ENCODE measurements at regions not wholly inside any gene's neighbourhood (a gene's known extent, or its start where the extent isn't known, plus 50 kb on each side); places are given as distances from the start of the nearest gene placed in this dataset.

DNA sequence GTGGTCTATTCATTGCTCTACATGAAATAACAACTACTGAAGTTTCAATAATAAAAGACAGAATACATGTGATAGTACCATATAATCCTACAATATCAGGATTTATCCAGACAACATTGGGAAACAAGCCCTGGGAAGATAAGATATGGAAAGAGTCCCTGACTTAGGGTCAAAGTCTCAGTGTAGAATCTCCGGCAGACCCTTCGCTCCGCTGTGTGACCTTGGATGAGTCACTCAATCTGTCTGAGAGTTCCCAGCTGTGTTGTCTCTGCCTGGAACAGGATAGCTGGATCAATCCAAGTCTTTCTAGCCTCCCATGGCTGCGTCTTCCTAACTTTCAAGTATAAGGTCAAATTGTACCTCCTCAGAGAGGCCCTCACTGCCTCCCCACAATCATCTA is 335.9 kb downstream of the TMEM114 start:
- TF ChIP-seq POLR2AphosphoS5 (IDR thresholded peaks at IDR 0.05) (no peak), CTCF (IDR thresholded peaks at IDR 0.05) (no peak), POLR2A (IDR thresholded peaks at IDR 0.05) (no peak)
